Osteoblast (primary cell): ENCODE measurements at regions not wholly inside any gene's neighbourhood (a gene's known extent, or its start where the extent isn't known, plus 50 kb on each side); places are given as distances from the start of the nearest gene placed in this dataset.

Experiments
- DNase-seq: peaks from one replicate; pipeline ENCODE4 v3.0.0; 2011; ENCODE audit warnings: low spot score, mixed read lengths; ENCODE audit not compliant: insufficient read length; ENCODE audit errors: missing footprints
- H2AFZ ChIP-seq: 2 replicates; pipeline ENCODE4 v1.6.0; 2011; ENCODE audit warnings: mild to moderate bottlenecking, low read length
- H3K27ac ChIP-seq: 2 replicates; pipeline ENCODE4 v1.5.1; 2011; ENCODE audit warnings: mild to moderate bottlenecking, low read depth, low read length, moderate library complexity
- H3K27me3 ChIP-seq: 2 replicates; pipeline ENCODE4 v1.6.0; 2012; ENCODE audit warnings: mild to moderate bottlenecking, control low read depth, inconsistent platforms, low read length, moderate library complexity; ENCODE audit not compliant: insufficient read depth
- H3K36me3 ChIP-seq: 2 replicates; pipeline ENCODE4 v1.5.1; 2011; ENCODE audit warnings: mild to moderate bottlenecking, low read length, control low read depth, moderate library complexity; ENCODE audit not compliant: insufficient read depth
- H3K4me1 ChIP-seq: 2 replicates; pipeline ENCODE4 v1.5.1; 2011; ENCODE audit warnings: mild to moderate bottlenecking, low read length, control low read depth, moderate library complexity; ENCODE audit not compliant: insufficient read depth
- H3K4me2 ChIP-seq: 2 replicates; pipeline ENCODE4 v1.6.0; 2011; ENCODE audit warnings: mild to moderate bottlenecking, low read length; ENCODE audit not compliant: insufficient read depth
- H3K4me3 ChIP-seq: fragments of 200-600 bp; sonication (generic); 3 replicates; pipeline ENCODE4 v1.5.1; 2012; ENCODE audit warnings: mild to moderate bottlenecking, low read length, inconsistent platforms; ENCODE audit not compliant: insufficient read depth
- H3K79me2 ChIP-seq: 2 replicates; pipeline ENCODE4 v1.6.0; 2012; ENCODE audit warnings: mild to moderate bottlenecking, low read length, control low read depth, inconsistent platforms; ENCODE audit not compliant: insufficient read depth
- H3K9me3 ChIP-seq: 2 replicates; pipeline ENCODE4 v1.5.1; 2011; ENCODE audit warnings: low read depth, low read length, control low read depth
- H4K20me1 ChIP-seq: 2 replicates; pipeline ENCODE4 v1.6.0; 2012; ENCODE audit warnings: mild to moderate bottlenecking, low read length, control low read depth; ENCODE audit not compliant: insufficient read depth
- CTCF ChIP-seq: IDR thresholded peaks from 2 replicates; pipeline ENCODE4 v1.5.1; 2011; ENCODE audit warnings: mild to moderate bottlenecking, low read depth, low read length, moderate library complexity; ENCODE audit errors: extremely low read depth

GRCh38 chr10:28157379-28157778, 145.5 kb downstream of the MPP7 start:
- Histone ChIP-seq H3K79me2 (no peaks in the 10 kb centered on the region), H3K4me3 (no peak overlapping the region), H3K27ac (no peak overlapping the region), H4K20me1 (no peaks in the 10 kb centered on the region), H3K27me3 (no peaks in the 10 kb centered on the region), H3K4me1 (no peaks in the 10 kb centered on the region), H3K36me3 (no peaks in the 10 kb centered on the region), H3K4me2 (no peak overlapping the region), H3K9me3 (no peaks in the 10 kb centered on the region), H2AFZ (no peak overlapping the region)
- no peak for DNase-seq
- TF ChIP-seq CTCF, result no peak

DNA sequence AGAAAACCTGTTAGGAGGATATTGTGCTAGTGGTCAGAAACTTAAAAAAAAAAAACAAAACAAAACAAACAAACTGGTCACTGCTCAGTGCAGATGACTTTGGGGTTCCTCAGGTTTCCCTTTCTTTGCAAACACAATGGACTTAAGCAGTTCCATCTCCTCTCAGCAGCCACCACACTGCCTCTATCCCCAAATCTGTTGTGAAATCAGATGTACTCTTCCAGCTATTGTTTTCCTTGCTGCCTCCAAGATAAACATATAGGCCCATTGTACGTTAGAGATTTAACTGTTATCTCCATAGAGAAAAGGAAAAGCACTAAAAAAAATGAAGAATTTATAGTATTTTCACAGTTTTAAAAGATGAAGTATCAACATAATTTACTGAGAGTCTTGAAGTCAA, 147.1 kb downstream of the MPP7 start:
- H3K4me3 ChIP-seq, result no peak overlapping the region
- H3K9me3 ChIP-seq, result no peaks in the 10 kb centered on the region
- H3K27me3 ChIP-seq, result no peaks in the 10 kb centered on the region
- H4K20me1 ChIP-seq, result no peaks in the 10 kb centered on the region
- no peak for DNase-seq
- H3K27ac ChIP-seq, result no peak overlapping the region
- H3K4me1 ChIP-seq, result no peaks in the 10 kb centered on the region
- TF ChIP-seq CTCF, result no peak
- no peaks in the 10 kb centered on the region for H3K36me3 ChIP-seq
- no peak overlapping the region for H3K4me2 ChIP-seq
- no peaks in the 10 kb centered on the region for H3K79me2 ChIP-seq
- no peak overlapping the region for H2AFZ ChIP-seq

- no peak for DNase-seq
- Histone ChIP-seq H3K4me2 (no peak overlapping the region), H3K27me3 (no peaks in the 10 kb centered on the region), H3K4me1 (no peaks in the 10 kb centered on the region), H3K36me3 (no peaks in the 10 kb centered on the region), H3K9me3 (no peaks in the 10 kb centered on the region), H3K27ac (no peak overlapping the region), H2AFZ (no peak overlapping the region), H3K4me3 (no peak overlapping the region), H4K20me1 (no peaks in the 10 kb centered on the region), H3K79me2 (no peaks in the 10 kb centered on the region)
- no peak for TF ChIP-seq CTCF
Measured at GRCh38 chr10:28151636-28152035, 151.2 kb downstream of the MPP7 start.

DNA sequence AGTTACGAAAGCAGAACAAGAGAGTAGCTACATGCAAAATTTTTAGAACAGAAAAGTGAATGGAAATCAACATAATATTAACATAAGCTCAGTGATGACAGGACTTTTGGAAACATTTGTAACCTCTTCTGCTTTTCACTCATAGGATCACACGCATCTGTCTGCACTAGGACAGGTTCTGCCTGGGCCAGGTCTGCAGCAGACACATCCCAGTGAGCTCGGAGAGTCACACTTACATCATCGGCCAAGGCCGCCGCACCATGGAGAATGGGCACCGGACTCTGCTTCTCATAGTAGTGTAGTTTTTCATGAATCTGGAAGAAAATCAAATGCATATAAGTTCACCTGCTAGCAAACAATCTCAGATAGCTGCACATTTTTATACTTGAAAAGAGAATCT, 150.9 kb upstream of the ODAD2 start:
- Histone ChIP-seq H3K9me3 (no peaks in the 10 kb centered on the region), H4K20me1 (no peaks in the 10 kb centered on the region), H3K36me3 (no peaks in the 10 kb centered on the region), H3K79me2 (no peaks in the 10 kb centered on the region), H3K4me1 (no peaks in the 10 kb centered on the region), H3K4me2 (no peak overlapping the region), H3K4me3 (no peak overlapping the region), H2AFZ (no peak overlapping the region), H3K27ac (no peak overlapping the region), H3K27me3 (no peaks in the 10 kb centered on the region)
- no peak for TF ChIP-seq CTCF
- no peak for DNase-seq
